GM21737 (cell line): ENCODE measurements at regions not wholly inside any gene's neighbourhood (a gene's known extent, or its start where the extent isn't known, plus 50 kb on each side); places are given as distances from the start of the nearest gene placed in this dataset.

ENCODE experiments used
- ATAC-seq: cut with Tn5 transposase; IDR thresholded peaks from one replicate; pipeline ENCODE4 v1.9.1; 2021; ENCODE audit warnings: mild to moderate bottlenecking, moderate library complexity; ENCODE audit not compliant: unreplicated experiment

- ATAC-seq: no peak
Measured at GRCh38 chr15:91471468-91471867, 371.4 kb downstream of the SV2B start.

- no peak for ATAC-seq
Measured at GRCh38 chr15:91472316-91472756, 372.3 kb downstream of the SV2B start.

GRCh38 chr15:91473894-91474545 lies 374.0 kb downstream of the SV2B start:
- ATAC-seq: no peak

- ATAC-seq: no peak
Measured at GRCh38 chr15:91476861-91477260, 376.6 kb upstream of the SLCO3A1 start.

GRCh38 chr15:91478717-91479191 lies 374.8 kb upstream of the SLCO3A1 start:
- ATAC-seq: no peak

- ATAC-seq: no peak
Measured at GRCh38 chr15:91480426-91480825, 373.1 kb upstream of the SLCO3A1 start.

GRCh38 chr15:91482799-91483198 lies 370.7 kb upstream of the SLCO3A1 start:
- no peak for ATAC-seq

- no peak for ATAC-seq
Measured at GRCh38 chr15:91484141-91484540, 369.4 kb upstream of the SLCO3A1 start.

GRCh38 chr15:91488452-91488851 lies 365.1 kb upstream of the SLCO3A1 start:
- no peak for ATAC-seq

- ATAC-seq: no peak
Measured at GRCh38 chr15:91490211-91490610, 363.3 kb upstream of the SLCO3A1 start.

GRCh38 chr15:91491101-91491950 lies 362.2 kb upstream of the SLCO3A1 start:
- ATAC-seq: no peak

GRCh38 chr15:91496754-91497691 lies 356.5 kb upstream of the SLCO3A1 start:
- ATAC-seq: no peak

GRCh38 chr15:91498046-91498748 lies 355.3 kb upstream of the SLCO3A1 start:
- ATAC-seq: no peak

- ATAC-seq: no peak
Measured at GRCh38 chr15:91498749-91499062, 354.8 kb upstream of the SLCO3A1 start.

- ATAC-seq: no peak
Measured at GRCh38 chr15:91499774-91500383, 353.6 kb upstream of the SLCO3A1 start.

- no peak for ATAC-seq
Measured at GRCh38 chr15:91508633-91509032, 344.9 kb upstream of the SLCO3A1 start.

GRCh38 chr15:91514147-91514546 lies 339.4 kb upstream of the SLCO3A1 start:
- no peak for ATAC-seq

- ATAC-seq: no peak
Measured at GRCh38 chr15:91515188-91515754, 338.2 kb upstream of the SLCO3A1 start.

GRCh38 chr15:91516866-91517265 lies 336.6 kb upstream of the SLCO3A1 start:
- ATAC-seq: no peak
